ENCODE measurements at regions not wholly inside any gene's neighbourhood (a gene's known extent, or its start where the extent isn't known, plus 50 kb on each side); places are given as distances from the start of the nearest gene placed in this dataset.

- H3K9me3 Mint-ChIP-seq: peaks cover 58% of the 10 kb centered on the region
- Histone ChIP-seq H4K20me1 (replicated peaks; ENCODE audit: insufficient read depth) (no peaks in the 10 kb centered on the region), H3K36me3 (ENCODE audit: insufficient read depth) (no peaks in the 10 kb centered on the region), H3K27ac (ENCODE audit: low read depth) (no peak overlapping the region), H3K4me2 (no peak overlapping the region), H3K4me3 (no peak overlapping the region), H2AFZ (no peak overlapping the region), H3K4me1 (ENCODE audit: insufficient read depth) (no peaks in the 10 kb centered on the region), H3K9me2 (ENCODE audit: insufficient read depth) (no peaks in the 10 kb centered on the region), H3K79me2 (replicated peaks; ENCODE audit: insufficient read depth) (no peaks in the 10 kb centered on the region), H3K27me3 (ENCODE audit: insufficient read depth) (no peaks in the 10 kb centered on the region), H3F3A (replicated peaks; ENCODE audit: low read depth) (no peaks in the 10 kb centered on the region)
- H3K27me3 Mint-ChIP-seq (ENCODE audit: insufficient read depth, low read depth, poor library complexity): no peaks in the 10 kb centered on the region
- no peak for TF ChIP-seq POLR2AphosphoS5 (IDR thresholded peaks at IDR 0.05; ENCODE audit: low read depth)
- no peak for TF ChIP-seq ZNF331 (CRISPR knock-in tag; IDR thresholded peaks at IDR 0.05; ENCODE audit: low read depth)
- TF ChIP-seq STAT1 (IDR thresholded peaks at IDR 0.05; ENCODE audit: unreplicated experiment): no peak
- no peak for TF ChIP-seq CTCF (conservative IDR thresholded peaks at IDR 0.05; ENCODE audit: low read depth in 2 of 2)
- no peak for TF ChIP-seq EZH2 (IDR thresholded peaks at IDR 0.05; ENCODE audit: low read depth, unreplicated experiment)
- TF ChIP-seq ETS1 (IDR thresholded peaks at IDR 0.05): no peak
- TF ChIP-seq NANOG (IDR thresholded peaks at IDR 0.05; ENCODE audit: borderline replicate concordance): no peak
- TF ChIP-seq CREB1 (CRISPR knock-in tag; IDR thresholded peaks at IDR 0.05; ENCODE audit: low read depth): no peak
- TF ChIP-seq ZNF462 (CRISPR knock-in tag; IDR thresholded peaks at IDR 0.05): no peak
- DNase-seq (ENCODE audit: low spot score): no peak
- no peak overlapping the region for H3K27ac Mint-ChIP-seq
- no peak for ATAC-seq
- no peaks in the 10 kb centered on the region for H3K4me1 Mint-ChIP-seq
- H3K4me3 Mint-ChIP-seq: no peak overlapping the region
- 0 out of 3 replicates have a peak, but pooled peaks cover 2% of the 10 kb centered on the region for H3K36me3 Mint-ChIP-seq (ENCODE audit: low read depth)
Observed at GRCh38 chr21:24131056-24131455, 1476.2 kb downstream of the MRPL39 start.

Measured in GM23338 (cell line).